T-cell (primary cell): ENCODE measurements at regions not wholly inside any gene's neighbourhood (a gene's known extent, or its start where the extent isn't known, plus 50 kb on each side); places are given as distances from the start of the nearest gene placed in this dataset.

ENCODE experiments used
- ATAC-seq, 4 experiments: fragments of 200-7000 bp in 3 of 4; fragments of 150-1000 bp in 1 of 4; cut with Tn5 transposase; replicated peaks in 1 of 4; 1 replicate in 3 of 4; 2 replicates in 1 of 4; pipeline ENCODE4 v1.10.0; 2021; ENCODE audit warnings: moderate library complexity in 3 of 4, mild to moderate bottlenecking in 2 of 4, moderate number of reproducible peaks in 1 of 4
- CTCF ChIA-PET, 2 donors: fragments of 300-600 bp; sonication (Branson Sonifier 250); formaldehyde crosslinking; loops; one replicate each; lab custom pipeline; 2022; ENCODE audit warnings: antibody characterized with exemption in 2 of 2; lab: Charles Lee
- POLR2A ChIA-PET, 2 donors: fragments of 300-600 bp; sonication (Branson Sonifier 250); formaldehyde crosslinking; loops; one replicate each; lab custom pipeline; 2022; ENCODE audit warnings: antibody characterized with exemption in 2 of 2; lab: Charles Lee
- DNase-seq, 35 experiments: peaks; one replicate each; pipeline versions ENCODE4 v3.0.0 to v3.0.0-alpha.2; 2013 to 2023
- H3K27ac ChIP-seq: one replicate; pipeline ENCODE4 v1.5.1; 2013; ENCODE audit warnings: low read length
- H3K27me3 ChIP-seq, 2 experiments: replicated peaks in 1 of 2; 1 replicate in 1 of 2; 2 replicates in 1 of 2; pipeline versions ENCODE4 v1.6.1 to v1.7.0; 2013; ENCODE audit warnings: low read length in 1 of 2, mixed read lengths in 1 of 2; ENCODE audit not compliant: control insufficient read depth in 2 of 2, insufficient read depth in 2 of 2; ENCODE audit errors: extremely low read depth in 1 of 2
- H3K36me3 ChIP-seq, 2 donors: 1 replicate in 1 of 2; 2 replicates in 1 of 2; pipeline versions ENCODE4 v1.6.1 to v1.7.0; 2013; ENCODE audit warnings: low read length in 1 of 2; ENCODE audit not compliant: control insufficient read depth in 2 of 2, insufficient read depth in 1 of 2; ENCODE audit errors: extremely low read depth in 1 of 2
- H3K4me1 ChIP-seq, 2 experiments: 1 replicate in 1 of 2; 2 replicates in 1 of 2; pipeline versions ENCODE4 v1.6.1 to v1.7.0; 2013; ENCODE audit warnings: low read length in 2 of 2, mixed read lengths in 1 of 2; ENCODE audit not compliant: insufficient read depth in 2 of 2, control insufficient read depth in 1 of 2; ENCODE audit errors: extremely low read depth in 1 of 2
- H3K4me3 ChIP-seq, 2 donors: 1 replicate in 1 of 2; 2 replicates in 1 of 2; pipeline versions ENCODE4 v1.5.1 to v1.7.0; 2013; ENCODE audit warnings: mild to moderate bottlenecking in 2 of 2, low read length in 1 of 2, moderate library complexity in 1 of 2; ENCODE audit not compliant: control insufficient read depth in 1 of 2; ENCODE audit errors: extremely low read depth in 1 of 2
- H3K9me3 ChIP-seq: 2 replicates; pipeline ENCODE4 v1.7.0; 2013
- H3K27ac Mint-ChIP-seq, 2 donors: one replicate each; pipeline ENCODE4 v1.8.0; 2020 to 2021; ENCODE audit warnings: mild to moderate bottlenecking in 2 of 2, mixed read lengths in 2 of 2
- H3K27me3 Mint-ChIP-seq, 2 donors: one replicate each; pipeline ENCODE4 v1.8.0; 2021 to 2022; ENCODE audit warnings: mixed read lengths in 2 of 2
- H3K36me3 Mint-ChIP-seq: one replicate; pipeline ENCODE4 v1.8.0; 2021; ENCODE audit warnings: mixed read lengths
- H3K4me1 Mint-ChIP-seq, 3 donors: one replicate each; pipeline ENCODE4 v1.8.0; 2020 to 2022; ENCODE audit warnings: mixed read lengths in 3 of 3, mild to moderate bottlenecking in 1 of 3
- H3K4me3 Mint-ChIP-seq, 3 donors: one replicate each; pipeline ENCODE4 v1.8.0; 2020 to 2022; ENCODE audit warnings: mild to moderate bottlenecking in 3 of 3, mixed read lengths in 3 of 3, moderate library complexity in 3 of 3
- H3K9me3 Mint-ChIP-seq, 3 donors: one replicate each; pipeline ENCODE4 v1.8.0; 2020 to 2022; ENCODE audit warnings: mixed read lengths in 3 of 3
- WGBS: methylation state at CpG from one replicate; pipeline ENCODE4 v1.1.5; 2013; ENCODE audit warnings: missing lambda C conversion rate; ENCODE audit not compliant: insufficient coverage; 5-methylcytosine and 5-hydroxymethylcytosine counted together

DNA sequence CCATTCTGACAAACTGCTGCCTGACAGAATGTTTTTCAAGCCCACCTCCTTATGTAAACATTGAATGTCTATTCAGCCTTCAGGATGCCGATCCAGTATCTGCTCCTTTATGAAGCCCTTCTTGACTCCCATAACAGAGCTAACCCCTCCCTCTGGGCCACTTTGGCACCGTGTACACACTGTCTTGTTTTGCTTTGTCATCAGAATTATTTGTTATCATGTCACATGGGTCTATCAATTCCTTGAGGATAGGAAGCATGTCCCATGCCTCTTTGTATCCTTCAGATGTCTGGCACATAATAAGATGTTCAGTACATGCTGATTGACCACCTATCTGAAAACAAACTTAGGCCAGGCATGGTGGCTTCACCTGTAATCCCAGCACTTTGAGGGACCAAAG is 92.3 kb downstream of the PRLHR start:
- Mint-ChIP-seq H3K9me3 (no peaks in the 10 kb centered on the region), H3K36me3 (no peaks in the 10 kb centered on the region), H3K4me3 (no peak overlapping the region), H3K4me1 (peaks cover 0 to 2% (median 0%) of the 10 kb centered on the region in 3 donors), H3K27me3 (peaks cover 4 to 11% of the 10 kb centered on the region in 2 donors), H3K27ac (no peak overlapping the region)
- peaks cover 0 to 12% of the 10 kb centered on the region in 2 experiments for H3K27me3 ChIP-seq
- POLR2A ChIA-PET = no interaction called here
- DNase-seq (no peak), ATAC-seq (no peak)
- no peak overlapping the region for H3K4me3 ChIP-seq
- 100% methylated on average over 1 of the region's 2 CpGs for WGBS
- no peaks in the 10 kb centered on the region for H3K4me1 ChIP-seq
- no peak overlapping the region for H3K27ac ChIP-seq
- no peaks in the 10 kb centered on the region for H3K36me3 ChIP-seq
- H3K9me3 ChIP-seq = no peaks in the 10 kb centered on the region
- CTCF ChIA-PET = no interaction called here

- H3K36me3 ChIP-seq = no peaks in the 10 kb centered on the region
- 74% methylated on average over 7 of the region's 9 CpGs for WGBS
- no peak overlapping the region for H3K4me3 ChIP-seq
- no peaks in the 10 kb centered on the region for H3K9me3 Mint-ChIP-seq
- peaks cover 8 to 16% of the 10 kb centered on the region in 2 donors for H3K27me3 Mint-ChIP-seq
- ChIA-PET CTCF (no interaction called here), POLR2A (no interaction called here)
- no peaks in the 10 kb centered on the region for H3K36me3 Mint-ChIP-seq
- peaks cover 0 to 7% of the 10 kb centered on the region in 2 experiments for H3K27me3 ChIP-seq
- peaks cover 0 to 2% (median 0%) of the 10 kb centered on the region in 3 donors for H3K4me1 Mint-ChIP-seq
- no peak overlapping the region for H3K27ac Mint-ChIP-seq
- no peaks in the 10 kb centered on the region for H3K9me3 ChIP-seq
- no peak for DNase-seq
- no peak overlapping the region for H3K4me3 Mint-ChIP-seq
- H3K4me1 ChIP-seq = no peaks in the 10 kb centered on the region
- no peak overlapping the region for H3K27ac ChIP-seq
- no peak for ATAC-seq
These were observed 93.6 kb downstream of the PRLHR start for GRCh38 chr10:118501637-118502440.

DNA sequence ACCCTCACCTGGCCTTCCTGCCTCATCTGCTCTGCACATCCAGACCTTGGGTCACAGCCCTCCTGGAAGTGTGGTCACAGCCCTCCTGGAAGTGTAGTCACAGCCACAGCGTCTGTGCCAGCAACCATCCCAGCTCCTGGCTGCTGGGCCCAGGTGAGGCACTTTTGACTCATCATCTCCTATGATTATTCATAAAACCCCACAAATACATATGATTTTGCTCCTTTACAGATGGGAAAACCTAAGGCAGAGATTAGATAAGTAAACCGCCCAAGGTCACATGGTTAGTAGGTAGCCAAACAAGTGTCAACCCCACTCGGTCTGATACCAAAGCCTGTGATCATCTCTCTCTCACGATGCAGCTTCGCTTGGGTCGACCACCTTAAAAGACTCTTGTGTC is 94.3 kb downstream of the PRLHR start:
- no peaks in the 10 kb centered on the region for H3K36me3 ChIP-seq
- CTCF ChIA-PET = no interaction called here
- ATAC-seq = no peak
- no peaks in the 10 kb centered on the region for H3K36me3 Mint-ChIP-seq
- POLR2A ChIA-PET = no interaction called here
- H3K4me1 Mint-ChIP-seq = peaks cover 0 to 2% (median 0%) of the 10 kb centered on the region in 3 donors
- no peak for DNase-seq
- no peak overlapping the region for H3K27ac Mint-ChIP-seq
- H3K27me3 ChIP-seq = peaks cover 0 to 4% of the 10 kb centered on the region in 2 experiments
- H3K4me3 ChIP-seq = no peak overlapping the region
- no peaks in the 10 kb centered on the region for H3K9me3 ChIP-seq
- WGBS = 83% methylated on average over 3 of the region's 6 CpGs
- H3K4me3 Mint-ChIP-seq = no peak overlapping the region
- H3K27ac ChIP-seq = no peak overlapping the region
- no peaks in the 10 kb centered on the region for H3K4me1 ChIP-seq
- peaks cover 15 to 22% of the 10 kb centered on the region in 2 donors for H3K27me3 Mint-ChIP-seq
- no peaks in the 10 kb centered on the region for H3K9me3 Mint-ChIP-seq

DNA sequence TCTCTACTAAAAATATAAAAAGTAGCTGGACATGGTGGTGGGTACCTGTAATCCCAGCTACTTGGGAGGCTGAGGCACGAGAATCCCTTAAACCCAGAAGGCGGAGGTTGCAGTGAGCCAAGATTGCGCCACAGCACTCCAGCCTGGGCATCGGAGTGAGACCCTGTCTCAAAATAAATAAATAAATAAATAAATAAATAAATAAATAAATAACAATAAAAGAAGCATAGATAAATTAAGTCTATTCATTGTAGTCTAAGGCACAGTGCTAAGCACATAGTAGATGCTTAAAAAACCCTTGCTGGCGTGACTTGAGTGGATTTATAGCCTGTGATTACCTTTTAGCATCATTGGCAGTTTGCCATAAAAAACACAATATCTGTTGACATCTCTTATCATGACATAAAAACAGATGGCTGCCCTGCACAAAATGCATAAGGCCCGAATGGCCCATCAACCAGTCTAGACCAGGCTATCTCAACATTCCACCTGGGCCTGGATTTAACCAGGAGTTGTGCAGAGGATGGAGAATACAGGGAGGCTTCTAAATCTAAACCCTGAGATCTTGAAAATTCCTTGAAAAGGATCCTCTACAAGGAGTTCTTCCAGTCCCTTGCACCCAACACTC is 94.9 kb downstream of the PRLHR start:
- H3K36me3 Mint-ChIP-seq = no peaks in the 10 kb centered on the region
- H3K4me1 ChIP-seq = no peaks in the 10 kb centered on the region

DNA sequence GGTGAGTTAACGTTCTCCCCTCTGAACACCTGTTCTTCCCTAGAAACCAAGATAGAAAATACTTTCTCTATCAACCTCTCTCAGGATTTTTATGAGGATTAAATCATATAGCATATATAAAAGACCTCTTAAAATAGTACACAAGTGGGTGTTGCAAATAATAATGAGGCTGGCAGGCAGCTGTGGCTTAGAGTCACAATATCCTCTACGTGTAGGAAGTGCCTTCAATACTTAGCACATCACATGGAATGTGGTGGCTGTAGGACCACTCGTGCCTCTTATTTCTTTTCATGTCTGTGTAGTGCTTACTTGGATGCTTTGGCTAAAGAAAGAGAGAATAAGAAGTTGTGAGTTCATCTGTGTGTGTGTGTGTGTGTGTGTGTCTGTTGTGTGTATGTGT is 96.3 kb downstream of the PRLHR start:
- Mint-ChIP-seq H3K4me3 (no peak overlapping the region), H3K27ac (no peak overlapping the region), H3K9me3 (no peaks in the 10 kb centered on the region), H3K36me3 (no peaks in the 10 kb centered on the region), H3K27me3 (peaks cover 21 to 24% of the 10 kb centered on the region in 2 donors), H3K4me1 (peaks cover 0 to 2% (median 0%) of the 10 kb centered on the region in 3 donors)
- ChIA-PET CTCF (no interaction called here), POLR2A (no interaction called here)
- Histone ChIP-seq H3K4me1 (no peaks in the 10 kb centered on the region), H3K36me3 (no peaks in the 10 kb centered on the region), H3K9me3 (no peaks in the 10 kb centered on the region), H3K4me3 (no peak overlapping the region), H3K27me3 (peaks cover 0 to 14% of the 10 kb centered on the region in 2 experiments), H3K27ac (no peak overlapping the region)
- WGBS = 17% methylated on average over 1 of the region's 3 CpGs
- DNase-seq (no peak), ATAC-seq (no peak)

More for the DNA sequence above, 94.9 kb downstream of the PRLHR start:
- no peaks in the 10 kb centered on the region for H3K9me3 ChIP-seq
- H3K27ac Mint-ChIP-seq = no peak overlapping the region
- H3K4me1 Mint-ChIP-seq = peaks cover 0 to 2% (median 0%) of the 10 kb centered on the region in 3 donors
- ChIA-PET CTCF (no interaction called here), POLR2A (no interaction called here)
- no peaks in the 10 kb centered on the region for H3K9me3 Mint-ChIP-seq
- peaks cover 0 to 4% of the 10 kb centered on the region in 2 experiments for H3K27me3 ChIP-seq
- no peak overlapping the region for H3K4me3 ChIP-seq
- DNase-seq = no peak
- H3K27ac ChIP-seq = no peak overlapping the region
- H3K27me3 Mint-ChIP-seq = peaks cover 17 to 22% of the 10 kb centered on the region in 2 donors
- WGBS = 100% methylated on average over 1 of the region's 6 CpGs
- no peaks in the 10 kb centered on the region for H3K36me3 ChIP-seq
- ATAC-seq = no peak
- no peak overlapping the region for H3K4me3 Mint-ChIP-seq

- Mint-ChIP-seq H3K27ac (no peak overlapping the region), H3K4me3 (no peak overlapping the region), H3K4me1 (no peaks in the 10 kb centered on the region), H3K36me3 (no peaks in the 10 kb centered on the region), H3K9me3 (no peaks in the 10 kb centered on the region), H3K27me3 (peaks cover 23% of the 10 kb centered on the region in 2 donors)
- ATAC-seq (no peak), DNase-seq (no peak)
- WGBS = 62% methylated on average over 2 of the region's 4 CpGs
- no peaks in the 10 kb centered on the region for H3K9me3 ChIP-seq
- ChIA-PET POLR2A (no interaction called here), CTCF (no interaction called here)
- no peaks in the 10 kb centered on the region for H3K4me1 ChIP-seq
- H3K36me3 ChIP-seq = no peaks in the 10 kb centered on the region
- H3K27ac ChIP-seq = no peak overlapping the region
- H3K27me3 ChIP-seq = peaks cover 0 to 14% of the 10 kb centered on the region in 2 experiments
- no peak overlapping the region for H3K4me3 ChIP-seq
These were observed 96.8 kb downstream of the PRLHR start for GRCh38 chr10:118498623-118499022.
